Mesendoderm (in vitro differentiated cells): ENCODE measurements at regions not wholly inside any gene's neighbourhood (a gene's known extent, or its start where the extent isn't known, plus 50 kb on each side); places are given as distances from the start of the nearest gene placed in this dataset.
A peak's percentile ranks its signal among the peaks of the same experiment; 100 is the strongest.

Experiments
- DNase-seq: peaks from one replicate; pipeline ENCODE4 v3.0.0; 2013
- H2AK5ac ChIP-seq: 2 replicates; pipeline ENCODE4 v1.6.1; 2013; ENCODE audit warnings: low read length, inconsistent platforms
- H2BK120ac ChIP-seq: 2 replicates; pipeline ENCODE4 v1.6.1; 2013; ENCODE audit warnings: low read depth, mild to moderate bottlenecking, low read length, moderate library complexity, mixed read lengths
- H2BK15ac ChIP-seq: replicated peaks from 2 replicates; pipeline ENCODE4 v1.6.1; 2013; ENCODE audit warnings: low read depth, mild to moderate bottlenecking, moderate library complexity
- H2BK5ac ChIP-seq: 2 replicates; pipeline ENCODE4 v1.6.1; 2013; ENCODE audit warnings: low read length, inconsistent platforms
- H3K18ac ChIP-seq: 2 replicates; pipeline ENCODE4 v1.6.1; 2013; ENCODE audit warnings: mild to moderate bottlenecking, low read length, mixed read lengths
- H3K23ac ChIP-seq: one replicate; pipeline ENCODE4 v1.6.1; 2013; ENCODE audit warnings: low read length
- H3K27ac ChIP-seq: 2 replicates; pipeline ENCODE4 v1.5.1; 2013; ENCODE audit warnings: low read depth, mild to moderate bottlenecking, inconsistent platforms, low read length, moderate library complexity
- H3K27me3 ChIP-seq: 2 replicates; pipeline ENCODE4 v1.6.1; 2013; ENCODE audit warnings: low read length, control low read depth, mild to moderate bottlenecking, inconsistent platforms; ENCODE audit not compliant: insufficient read depth, poor library complexity
- H3K36me3 ChIP-seq: 2 replicates; pipeline ENCODE4 v1.6.1; 2013; ENCODE audit warnings: low read length, inconsistent platforms; ENCODE audit not compliant: control insufficient read depth, insufficient read depth
- H3K4ac ChIP-seq: one replicate; pipeline ENCODE4 v1.6.1; 2013; ENCODE audit warnings: low read depth, mild to moderate bottlenecking, low read length, moderate library complexity
- H3K4me1 ChIP-seq: 2 replicates; pipeline ENCODE4 v1.6.1; 2013; ENCODE audit warnings: low read depth, low read length, inconsistent platforms; ENCODE audit not compliant: control insufficient read depth
- H3K4me2 ChIP-seq: 2 replicates; pipeline ENCODE4 v1.6.1; 2013; ENCODE audit warnings: low read length
- H3K4me3 ChIP-seq: 2 replicates; pipeline ENCODE4 v1.5.1; 2013; ENCODE audit warnings: mild to moderate bottlenecking, low read length
- H3K56ac ChIP-seq: one replicate; pipeline ENCODE4 v1.6.1; 2013; ENCODE audit warnings: low read length
- H3K79me1 ChIP-seq: 2 replicates; pipeline ENCODE4 v1.6.1; 2013; ENCODE audit warnings: low read length, inconsistent platforms
- H3K79me2 ChIP-seq: 2 replicates; pipeline ENCODE4 v1.6.1; 2013; ENCODE audit warnings: mild to moderate bottlenecking, low read length; ENCODE audit not compliant: control insufficient read depth, insufficient read depth
- H3K9ac ChIP-seq: 2 replicates; pipeline ENCODE4 v1.6.1; 2013; ENCODE audit warnings: low read length, inconsistent platforms
- H4K5ac ChIP-seq: one replicate; pipeline ENCODE4 v1.6.1; 2013; ENCODE audit warnings: low read length
- H4K8ac ChIP-seq: one replicate; pipeline ENCODE4 v1.6.1; 2013; ENCODE audit warnings: low read depth, mild to moderate bottlenecking, control low read depth, low read length, moderate library complexity
- WGBS: extraction: QIAGEN DNeasy Blood & Tissue Kit; methylation state at CpG from one replicate; pipeline ENCODE4 v1.1.7; 2013; ENCODE audit warnings: low lambda C conversion rate, missing lambda C conversion rate; ENCODE audit not compliant: insufficient coverage; ENCODE audit errors: extremely low coverage; 5-methylcytosine and 5-hydroxymethylcytosine counted together

DNA sequence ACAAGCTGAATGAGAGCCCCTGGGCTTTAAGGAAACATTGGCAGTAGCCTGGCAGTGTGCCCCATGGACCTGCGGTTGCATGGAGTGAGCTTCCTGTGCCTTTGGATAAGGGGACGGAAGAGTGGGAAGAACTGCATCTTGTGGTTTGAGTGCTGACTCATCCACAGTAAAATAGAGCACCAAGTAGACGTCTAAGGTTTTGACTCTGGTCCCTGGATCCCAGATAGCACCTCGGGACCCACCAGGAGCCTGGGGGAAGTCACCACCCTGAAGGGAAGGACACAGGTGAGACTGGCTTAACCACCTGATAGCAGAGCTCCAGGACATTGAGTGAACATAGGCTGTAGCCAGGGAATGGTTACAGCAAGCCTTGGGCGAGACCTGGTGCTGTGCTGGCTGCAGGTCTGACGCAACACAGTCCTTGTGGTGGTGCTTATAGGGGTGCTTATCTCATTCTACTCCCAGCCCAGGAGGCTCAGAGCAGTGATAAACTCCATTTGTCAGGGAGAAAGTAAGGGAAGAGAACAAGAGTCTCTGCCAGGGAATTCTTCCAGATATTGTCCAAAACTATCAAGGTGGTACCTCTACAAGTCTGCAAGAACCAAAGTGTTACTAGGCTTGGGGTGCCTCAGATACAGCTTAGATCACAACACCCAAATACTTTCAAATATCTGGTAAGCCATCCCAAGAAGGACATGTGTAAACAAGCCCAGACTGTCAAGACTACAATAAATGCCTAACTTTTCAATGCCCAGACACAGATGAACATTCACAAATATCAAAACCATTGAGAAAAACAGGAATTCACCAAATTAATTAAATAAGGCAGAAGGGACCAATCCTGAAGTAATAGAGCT, 123.6 kb upstream of the TET2 start:
- no peak overlapping the region for H2BK15ac ChIP-seq
- H3K27ac ChIP-seq: no peak overlapping the region
- H4K5ac ChIP-seq: no peak overlapping the region
- H3K36me3 ChIP-seq: no peaks in the 10 kb centered on the region
- no peak overlapping the region for H4K8ac ChIP-seq
- H3K56ac ChIP-seq: no peak overlapping the region
- H2BK5ac ChIP-seq: no peak overlapping the region
- no peaks in the 10 kb centered on the region for H3K79me1 ChIP-seq
- no peak overlapping the region for H3K4ac ChIP-seq
- H3K4me1 ChIP-seq: no peaks in the 10 kb centered on the region
- H2AK5ac ChIP-seq: no peak overlapping the region
- no peak overlapping the region for H2BK120ac ChIP-seq
- H3K18ac ChIP-seq: no peak overlapping the region
- peak; percentile 4 for DNase-seq
- no peak overlapping the region for H3K4me3 ChIP-seq
- no peak overlapping the region for H3K4me2 ChIP-seq
- H3K9ac ChIP-seq: no peak overlapping the region
- H3K79me2 ChIP-seq: no peaks in the 10 kb centered on the region
- no CpG with 5 or more reads among the region's 6 CpGs for WGBS
- no peak overlapping the region for H3K23ac ChIP-seq
- no peaks in the 10 kb centered on the region for H3K27me3 ChIP-seq

DNA sequence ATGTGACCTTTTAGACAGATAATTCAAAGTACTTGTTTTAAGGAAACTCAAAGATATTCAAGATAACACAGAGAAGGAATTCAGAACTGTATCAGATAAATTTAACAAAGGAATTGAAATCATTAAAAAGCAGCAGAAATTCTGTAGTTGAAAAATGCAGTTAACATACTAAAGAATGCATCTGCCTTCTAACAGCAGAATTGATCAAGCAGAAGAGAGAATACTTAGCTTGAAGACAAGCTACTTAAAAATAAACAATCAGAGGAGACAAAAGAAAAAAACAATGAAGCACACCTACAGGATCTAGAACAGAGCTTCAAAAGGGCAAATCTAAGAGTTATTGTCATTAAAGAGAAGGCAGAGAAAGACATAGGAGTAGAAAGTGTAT, 123.0 kb upstream of the TET2 start:
- Histone ChIP-seq H3K79me1 (no peaks in the 10 kb centered on the region), H3K4me3 (no peak overlapping the region), H3K56ac (no peak overlapping the region), H3K27ac (no peak overlapping the region), H3K79me2 (no peaks in the 10 kb centered on the region), H2BK15ac (no peak overlapping the region), H4K8ac (no peak overlapping the region), H3K4ac (no peak overlapping the region), H3K4me1 (no peaks in the 10 kb centered on the region), H2BK120ac (no peak overlapping the region), H3K9ac (no peak overlapping the region), H3K27me3 (no peaks in the 10 kb centered on the region), H3K36me3 (no peaks in the 10 kb centered on the region), H2BK5ac (no peak overlapping the region), H3K18ac (no peak overlapping the region), H3K23ac (no peak overlapping the region), H2AK5ac (no peak overlapping the region), H4K5ac (no peak overlapping the region), H3K4me2 (no peak overlapping the region)
- DNase-seq: no peak

- no peaks in the 10 kb centered on the region for H3K27me3 ChIP-seq
- no peak overlapping the region for H2BK15ac ChIP-seq
- no peak overlapping the region for H4K8ac ChIP-seq
- peak; percentile 73 for DNase-seq
- no peaks in the 10 kb centered on the region for H3K79me1 ChIP-seq
- H2BK5ac ChIP-seq: no peak overlapping the region
- no CpG with 5 or more reads among the region's 2 CpGs for WGBS
- H3K36me3 ChIP-seq: no peaks in the 10 kb centered on the region
- no peak overlapping the region for H3K23ac ChIP-seq
- H4K5ac ChIP-seq: no peak overlapping the region
- H3K56ac ChIP-seq: no peak overlapping the region
- no peak overlapping the region for H2AK5ac ChIP-seq
- H3K4me1 ChIP-seq: no peaks in the 10 kb centered on the region
- no peak overlapping the region for H3K4ac ChIP-seq
- H3K4me2 ChIP-seq: no peak overlapping the region
- H3K4me3 ChIP-seq: no peak overlapping the region
- H3K27ac ChIP-seq: no peak overlapping the region
- no peaks in the 10 kb centered on the region for H3K79me2 ChIP-seq
- H2BK120ac ChIP-seq: no peak overlapping the region
- H3K18ac ChIP-seq: no peak overlapping the region
- no peak overlapping the region for H3K9ac ChIP-seq
Observed at GRCh38 chr4:105025263-105026017, 121.2 kb upstream of the TET2 start.

- H4K5ac ChIP-seq: no peak overlapping the region
- H3K9ac ChIP-seq: no peak overlapping the region
- no peaks in the 10 kb centered on the region for H3K79me2 ChIP-seq
- no peak overlapping the region for H3K18ac ChIP-seq
- H3K56ac ChIP-seq: no peak overlapping the region
- H3K4me2 ChIP-seq: no peak overlapping the region
- H3K4me3 ChIP-seq: no peak overlapping the region
- WGBS: no CpG with 5 or more reads among the region's 1 CpG
- no peak overlapping the region for H2BK120ac ChIP-seq
- no peak overlapping the region for H2BK15ac ChIP-seq
- H3K4me1 ChIP-seq: no peaks in the 10 kb centered on the region
- no peak overlapping the region for H2BK5ac ChIP-seq
- no peak overlapping the region for H2AK5ac ChIP-seq
- no peak for DNase-seq
- no peaks in the 10 kb centered on the region for H3K79me1 ChIP-seq
- no peaks in the 10 kb centered on the region for H3K27me3 ChIP-seq
- H3K36me3 ChIP-seq: no peaks in the 10 kb centered on the region
- no peak overlapping the region for H3K4ac ChIP-seq
- H4K8ac ChIP-seq: no peak overlapping the region
- H3K23ac ChIP-seq: no peak overlapping the region
- no peak overlapping the region for H3K27ac ChIP-seq
Observed at GRCh38 chr4:105036991-105037390, 109.7 kb upstream of the TET2 start.

GRCh38 chr4:105042451-105042850, 104.2 kb upstream of the TET2 start:
- Histone ChIP-seq H2BK120ac (no peak overlapping the region), H2BK15ac (no peak overlapping the region), H3K9ac (no peak overlapping the region), H3K79me2 (no peaks in the 10 kb centered on the region), H3K79me1 (no peaks in the 10 kb centered on the region), H3K36me3 (no peaks in the 10 kb centered on the region), H2BK5ac (no peak overlapping the region), H3K18ac (no peak overlapping the region), H4K5ac (no peak overlapping the region), H3K4me3 (no peak overlapping the region), H3K27ac (no peak overlapping the region), H3K4ac (no peak overlapping the region), H3K27me3 (no peaks in the 10 kb centered on the region), H4K8ac (no peak overlapping the region), H2AK5ac (no peak overlapping the region), H3K56ac (no peak overlapping the region), H3K4me2 (no peak overlapping the region), H3K23ac (no peak overlapping the region), H3K4me1 (no peaks in the 10 kb centered on the region)
- DNase-seq: no peak
